ENCODE measurements at regions not wholly inside any gene's neighbourhood (a gene's known extent, or its start where the extent isn't known, plus 50 kb on each side); places are given as distances from the start of the nearest gene placed in this dataset.

GRCh38 chr10:50936335-50936734 is 50.9 kb upstream of the A1CF start:
- Histone ChIP-seq H3K36me3 (ENCODE audit: insufficient read depth) (no peaks in the 10 kb centered on the region), H3K4me1 (ENCODE audit: insufficient read depth) (no peaks in the 10 kb centered on the region), H3K27ac (ENCODE audit: low read depth) (no peak overlapping the region), H3K4me3 (ENCODE audit: low read depth, low read length) (no peak overlapping the region)
- no peak for DNase-seq (ENCODE audit: extremely low spot score)

GRCh38 chr10:50937230-50937907 is 51.9 kb upstream of the A1CF start:
- DNase-seq (ENCODE audit: extremely low spot score) = no peak
- Histone ChIP-seq H3K27ac (ENCODE audit: low read depth) (no peak overlapping the region), H3K4me3 (ENCODE audit: low read depth, low read length) (no peak overlapping the region), H3K4me1 (ENCODE audit: insufficient read depth) (no peaks in the 10 kb centered on the region), H3K36me3 (ENCODE audit: insufficient read depth) (no peaks in the 10 kb centered on the region)
- WGBS = 29% methylated on average over 4 of the region's 4 CpGs

DNA sequence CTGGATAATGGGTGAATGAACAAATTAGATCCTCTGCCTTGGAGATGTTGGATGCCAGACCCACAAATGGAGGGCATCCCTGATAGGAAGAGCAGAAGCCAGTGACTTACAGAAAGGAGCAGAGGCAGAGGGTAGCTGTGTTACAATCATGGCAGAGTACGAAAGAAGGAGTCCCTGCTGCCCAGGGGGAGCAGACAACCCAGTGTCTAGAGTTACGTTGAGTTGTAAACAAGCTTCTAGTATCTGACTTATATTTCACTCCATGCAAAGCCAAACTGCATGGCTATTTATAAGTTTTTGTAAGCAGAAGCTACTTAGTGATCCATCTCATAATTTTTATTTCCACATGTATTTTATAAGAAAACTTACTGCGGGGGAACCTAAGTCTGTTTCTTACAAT is 56.2 kb upstream of the A1CF start:
- Histone ChIP-seq H3K4me1 (ENCODE audit: insufficient read depth) (no peaks in the 10 kb centered on the region), H3K4me3 (ENCODE audit: low read depth, low read length) (no peak overlapping the region), H3K36me3 (ENCODE audit: insufficient read depth) (no peaks in the 10 kb centered on the region), H3K27ac (ENCODE audit: low read depth) (no peak overlapping the region)
- no peak for DNase-seq (ENCODE audit: extremely low spot score)
- WGBS = 55% methylated on average over 3 of the region's 3 CpGs

- H3K4me3 ChIP-seq (ENCODE audit: low read depth, low read length) = no peak overlapping the region
- no peak overlapping the region for H3K27ac ChIP-seq (ENCODE audit: low read depth)
- 84% methylated on average over 6 of the region's 6 CpGs for whole genome bisulfite sequencing
- no peaks in the 10 kb centered on the region for H3K4me1 ChIP-seq (ENCODE audit: insufficient read depth)
- H3K36me3 ChIP-seq (ENCODE audit: insufficient read depth) = no peaks in the 10 kb centered on the region
- DNase-seq (ENCODE audit: extremely low spot score) = no peak
Observed at GRCh38 chr10:50946991-50947781, 61.8 kb upstream of the A1CF start.

GRCh38 chr10:50951365-50951764 is 65.9 kb upstream of the A1CF start:
- Histone ChIP-seq H3K4me1 (ENCODE audit: insufficient read depth) (no peaks in the 10 kb centered on the region), H3K36me3 (ENCODE audit: insufficient read depth) (no peaks in the 10 kb centered on the region), H3K27ac (ENCODE audit: low read depth) (no peak overlapping the region), H3K4me3 (ENCODE audit: low read depth, low read length) (no peak overlapping the region)
- 51% methylated on average over 4 of the region's 4 CpGs for WGBS
- DNase-seq (ENCODE audit: extremely low spot score) = no peak

- Histone ChIP-seq H3K4me3 (ENCODE audit: low read depth, low read length) (no peak overlapping the region), H3K27ac (ENCODE audit: low read depth) (no peak overlapping the region), H3K4me1 (ENCODE audit: insufficient read depth) (no peaks in the 10 kb centered on the region), H3K36me3 (ENCODE audit: insufficient read depth) (no peaks in the 10 kb centered on the region)
- no peak for DNase-seq (ENCODE audit: extremely low spot score)
Observed at GRCh38 chr10:50961297-50961696, 75.9 kb upstream of the A1CF start.

DNA sequence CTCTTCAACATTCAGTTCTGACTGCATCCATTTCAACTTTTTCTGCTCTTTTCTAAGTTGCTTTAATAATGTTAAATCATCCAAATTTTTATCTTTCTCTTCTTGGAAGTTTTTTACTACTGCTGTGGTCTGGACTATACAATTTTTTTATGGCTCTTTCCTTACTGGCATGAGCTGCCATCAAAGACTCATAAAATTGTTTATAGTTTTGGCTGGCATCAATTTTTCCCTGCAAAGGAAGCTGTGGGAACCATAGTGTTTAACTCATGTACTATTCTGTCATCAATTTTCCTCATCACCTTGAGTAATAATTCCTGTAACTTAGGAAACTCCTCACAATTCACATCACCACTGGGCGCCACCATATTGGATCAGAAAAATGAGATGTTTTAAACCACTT is 77.6 kb upstream of the A1CF start:
- H3K36me3 ChIP-seq (ENCODE audit: insufficient read depth) = no peaks in the 10 kb centered on the region
- WGBS = 94% methylated on average over 1 of the region's 1 CpG

GRCh38 chr10:50968386-50969091 is 83.1 kb upstream of the A1CF start:
- H3K27ac ChIP-seq (ENCODE audit: low read depth) = no peak overlapping the region
- H3K4me3 ChIP-seq (ENCODE audit: low read depth, low read length) = no peak overlapping the region
- H3K4me1 ChIP-seq (ENCODE audit: insufficient read depth) = no peaks in the 10 kb centered on the region
- no peaks in the 10 kb centered on the region for H3K36me3 ChIP-seq (ENCODE audit: insufficient read depth)
- whole genome bisulfite sequencing = 69% methylated on average over 4 of the region's 4 CpGs
- no peak for DNase-seq (ENCODE audit: extremely low spot score)

More for the DNA sequence above, 77.6 kb upstream of the A1CF start:
- H3K27ac ChIP-seq (ENCODE audit: low read depth) = no peak overlapping the region
- DNase-seq (ENCODE audit: extremely low spot score) = no peak
- H3K4me3 ChIP-seq (ENCODE audit: low read depth, low read length) = no peak overlapping the region
- no peaks in the 10 kb centered on the region for H3K4me1 ChIP-seq (ENCODE audit: insufficient read depth)

DNA sequence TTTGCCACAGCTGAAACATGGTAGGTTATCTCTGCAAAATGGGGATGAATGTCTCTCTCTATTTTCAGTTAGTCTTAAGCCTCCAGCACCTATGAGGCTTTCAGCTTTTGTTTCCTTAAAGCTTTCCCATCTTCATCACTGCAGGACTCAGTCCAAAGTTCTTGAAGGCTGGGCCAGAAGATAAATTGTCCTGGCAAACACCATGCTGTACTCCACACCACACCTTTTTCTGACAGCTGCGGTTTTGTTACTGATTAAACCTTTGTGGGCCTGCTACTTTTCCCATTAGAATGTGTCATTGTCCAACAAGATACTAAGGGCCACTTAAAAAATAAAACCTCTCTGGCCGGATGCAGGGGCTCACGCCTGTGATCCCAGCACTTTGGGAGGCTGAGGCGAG is 87.2 kb upstream of the A1CF start:
- H3K4me3 ChIP-seq (ENCODE audit: low read depth, low read length) = no peak overlapping the region
- no peaks in the 10 kb centered on the region for H3K4me1 ChIP-seq (ENCODE audit: insufficient read depth)
- 86% methylated on average over 4 of the region's 4 CpGs for WGBS
- H3K36me3 ChIP-seq (ENCODE audit: insufficient read depth) = no peaks in the 10 kb centered on the region
- no peak overlapping the region for H3K27ac ChIP-seq (ENCODE audit: low read depth)
- no peak for DNase-seq (ENCODE audit: extremely low spot score)

- H3K27ac ChIP-seq (ENCODE audit: low read depth) = no peak overlapping the region
- no peaks in the 10 kb centered on the region for H3K4me1 ChIP-seq (ENCODE audit: insufficient read depth)
- no peak for DNase-seq (ENCODE audit: extremely low spot score)
Observed at GRCh38 chr10:50981385-50981784, 92.9 kb upstream of the PRKG1 start.

DNA sequence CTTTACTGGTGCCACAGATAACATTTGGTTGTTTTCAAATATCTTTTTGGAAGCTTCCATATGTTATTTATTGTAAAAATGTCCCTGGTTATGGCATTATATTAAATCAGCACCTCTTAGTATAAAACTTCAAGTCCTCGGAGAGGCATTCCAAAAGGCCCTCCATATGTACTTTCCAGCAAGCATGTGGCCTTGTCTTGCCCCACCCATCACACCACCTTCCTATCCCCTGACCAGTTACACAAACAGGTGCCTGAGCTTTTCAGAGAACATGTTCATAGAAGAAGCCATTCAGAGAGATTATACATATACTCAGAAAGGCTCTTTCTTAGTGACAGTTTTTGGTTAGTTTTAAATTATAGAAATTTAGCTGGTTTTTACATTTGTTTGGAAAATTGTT is 92.4 kb upstream of the PRKG1 start:
- Histone ChIP-seq H3K4me3 (ENCODE audit: low read depth, low read length) (no peak overlapping the region), H3K27ac (ENCODE audit: low read depth) (no peak overlapping the region), H3K4me1 (ENCODE audit: insufficient read depth) (no peaks in the 10 kb centered on the region), H3K36me3 (ENCODE audit: insufficient read depth) (peaks cover 1% of the 10 kb centered on the region)
- WGBS = 82% methylated on average over 1 of the region's 1 CpG
- no peak for DNase-seq (ENCODE audit: extremely low spot score)

More at GRCh38 chr10:50981385-50981784, 92.9 kb upstream of the PRKG1 start:
- H3K36me3 ChIP-seq (ENCODE audit: insufficient read depth) = peaks cover 1% of the 10 kb centered on the region
- no peak overlapping the region for H3K4me3 ChIP-seq (ENCODE audit: low read depth, low read length)

- H3K4me3 ChIP-seq (ENCODE audit: low read depth, low read length) = no peak overlapping the region
- H3K4me1 ChIP-seq (ENCODE audit: insufficient read depth) = no peaks in the 10 kb centered on the region
- 73% methylated on average over 4 of the region's 4 CpGs for WGBS
- H3K36me3 ChIP-seq (ENCODE audit: insufficient read depth) = peaks cover 1% of the 10 kb centered on the region
- DNase-seq (ENCODE audit: extremely low spot score) = no peak
- no peak overlapping the region for H3K27ac ChIP-seq (ENCODE audit: low read depth)
Observed at GRCh38 chr10:50982989-50983388, 91.3 kb upstream of the PRKG1 start.

- Histone ChIP-seq H3K4me1 (ENCODE audit: insufficient read depth) (no peaks in the 10 kb centered on the region), H3K36me3 (ENCODE audit: insufficient read depth) (no peaks in the 10 kb centered on the region), H3K4me3 (ENCODE audit: low read depth, low read length) (no peak overlapping the region), H3K27ac (ENCODE audit: low read depth) (no peak overlapping the region)
- 91% methylated on average over 2 of the region's 2 CpGs for WGBS
- no peak for DNase-seq (ENCODE audit: extremely low spot score)
Observed at GRCh38 chr10:50987934-50988333, 86.4 kb upstream of the PRKG1 start.

GRCh38 chr10:50988792-50989191 is 85.5 kb upstream of the PRKG1 start:
- DNase-seq (ENCODE audit: extremely low spot score) = no peak
- H3K4me1 ChIP-seq (ENCODE audit: insufficient read depth) = no peaks in the 10 kb centered on the region
- 47% methylated on average over 4 of the region's 4 CpGs for WGBS
- H3K27ac ChIP-seq (ENCODE audit: low read depth) = no peak overlapping the region
- no peak overlapping the region for H3K4me3 ChIP-seq (ENCODE audit: low read depth, low read length)
- H3K36me3 ChIP-seq (ENCODE audit: insufficient read depth) = no peaks in the 10 kb centered on the region
